HepG2 (cell line): ENCODE measurements at regions not wholly inside any gene's neighbourhood (a gene's known extent, or its start where the extent isn't known, plus 50 kb on each side); places are given as distances from the start of the nearest gene placed in this dataset.
A peak's percentile ranks its signal among the peaks of the same experiment; 100 is the strongest.

ENCODE experiments used
- AKAP8 ChIP-seq: sonication (generic); formaldehyde crosslinking; IDR thresholded peaks from 2 replicates; pipeline ENCODE4 v1.5.1; 2020; ENCODE audit warnings: mild to moderate bottlenecking, missing genetic modification reagents
- HMG20B ChIP-seq: conservative IDR thresholded peaks from 2 replicates; pipeline ENCODE4 v1.6.1; 2016; ENCODE audit warnings: missing genetic modification reagents, missing compliant biosample characterization
- HOXA9 ChIP-seq: sonication (generic); formaldehyde crosslinking; IDR thresholded peaks from 2 replicates; pipeline ENCODE4 v1.8.1; 2022; ENCODE audit warnings: missing genetic modification reagents, mild to moderate bottlenecking, moderate library complexity, borderline replicate concordance
- RCOR2 ChIP-seq: IDR thresholded peaks from 2 replicates; pipeline ENCODE4 v1.6.1; 2016; ENCODE audit warnings: missing biosample characterization, missing genetic modification reagents
- RXRA ChIP-seq: sonication (generic); formaldehyde crosslinking; IDR thresholded peaks from 2 replicates; pipeline ENCODE4 v1.5.1; 2020; ENCODE audit warnings: missing genetic modification reagents
- SAFB2 ChIP-seq: sonication (generic); formaldehyde crosslinking; IDR thresholded peaks from 2 replicates; pipeline ENCODE4 v1.5.1; 2020; ENCODE audit warnings: missing genetic modification reagents, low read depth, mild to moderate bottlenecking, borderline replicate concordance
- SNAPC2 ChIP-seq: sonication (generic); formaldehyde crosslinking; IDR thresholded peaks from 2 replicates; pipeline ENCODE4 v1.8.1; 2022; ENCODE audit warnings: mild to moderate bottlenecking, missing genetic modification reagents
- SYNCRIP ChIP-seq: fragments of 200-400 bp; formaldehyde crosslinking; IDR thresholded peaks from 2 replicates; pipeline ENCODE4 v1.6.1; 2018; ENCODE audit warnings: mild to moderate bottlenecking, low read depth, low read length; ENCODE audit not compliant: insufficient read depth
- TAF1 ChIP-seq: sonication (generic); formaldehyde crosslinking; IDR thresholded peaks from 2 replicates; pipeline ENCODE4 v1.4.0; 2020; ENCODE audit warnings: missing genetic modification reagents
- ZEB1 ChIP-seq: IDR thresholded peaks from 2 replicates; pipeline ENCODE4 v1.6.1; 2012; ENCODE audit warnings: mild to moderate bottlenecking, low read depth, inconsistent platforms; ENCODE audit not compliant: insufficient replicate concordance
- ZNF382 ChIP-seq: sonication (generic); formaldehyde crosslinking; IDR thresholded peaks from 2 replicates; pipeline ENCODE4 v1.5.0; 2020; ENCODE audit warnings: missing genetic modification reagents, mild to moderate bottlenecking, borderline replicate concordance
- ZNF557 ChIP-seq: sonication (generic); formaldehyde crosslinking; IDR thresholded peaks from 2 replicates; pipeline ENCODE4 v1.4.0; 2020; ENCODE audit warnings: missing genetic modification reagents
- TF ChIP-seq, protein P1 (sequence below): sonication (generic); formaldehyde crosslinking; IDR thresholded peaks from 2 replicates; pipeline ENCODE4 v1.4.0; 2020; ENCODE audit warnings: missing genetic modification reagents, borderline replicate concordance
- TF ChIP-seq, protein P2 (sequence below): sonication (generic); formaldehyde crosslinking; conservative IDR thresholded peaks from 2 replicates; pipeline ENCODE4 v1.4.0; 2020; ENCODE audit warnings: missing genetic modification reagents
- TF ChIP-seq, protein P3 (sequence below): sonication (generic); formaldehyde crosslinking; IDR thresholded peaks from 2 replicates; pipeline ENCODE4 v1.5.1; 2020; ENCODE audit warnings: mild to moderate bottlenecking, missing genetic modification reagents, borderline replicate concordance
- TF ChIP-seq, protein P4 (sequence below), 2 experiments: fragments of 450-650 bp in 1 of 2; sonication (generic) in 1 of 2; formaldehyde crosslinking; IDR thresholded peaks; 2 replicates each; pipeline versions ENCODE4 v1.5.0 to v1.8.0; 2020 to 2022; ENCODE audit warnings: mild to moderate bottlenecking in 1 of 2, missing genetic modification reagents in 1 of 2
- TF ChIP-seq, protein P5 (sequence below): sonication (generic); formaldehyde crosslinking; IDR thresholded peaks from 2 replicates; pipeline ENCODE4 v1.5.1; 2020; ENCODE audit warnings: mild to moderate bottlenecking, moderate library complexity, missing genetic modification reagents

DNA sequence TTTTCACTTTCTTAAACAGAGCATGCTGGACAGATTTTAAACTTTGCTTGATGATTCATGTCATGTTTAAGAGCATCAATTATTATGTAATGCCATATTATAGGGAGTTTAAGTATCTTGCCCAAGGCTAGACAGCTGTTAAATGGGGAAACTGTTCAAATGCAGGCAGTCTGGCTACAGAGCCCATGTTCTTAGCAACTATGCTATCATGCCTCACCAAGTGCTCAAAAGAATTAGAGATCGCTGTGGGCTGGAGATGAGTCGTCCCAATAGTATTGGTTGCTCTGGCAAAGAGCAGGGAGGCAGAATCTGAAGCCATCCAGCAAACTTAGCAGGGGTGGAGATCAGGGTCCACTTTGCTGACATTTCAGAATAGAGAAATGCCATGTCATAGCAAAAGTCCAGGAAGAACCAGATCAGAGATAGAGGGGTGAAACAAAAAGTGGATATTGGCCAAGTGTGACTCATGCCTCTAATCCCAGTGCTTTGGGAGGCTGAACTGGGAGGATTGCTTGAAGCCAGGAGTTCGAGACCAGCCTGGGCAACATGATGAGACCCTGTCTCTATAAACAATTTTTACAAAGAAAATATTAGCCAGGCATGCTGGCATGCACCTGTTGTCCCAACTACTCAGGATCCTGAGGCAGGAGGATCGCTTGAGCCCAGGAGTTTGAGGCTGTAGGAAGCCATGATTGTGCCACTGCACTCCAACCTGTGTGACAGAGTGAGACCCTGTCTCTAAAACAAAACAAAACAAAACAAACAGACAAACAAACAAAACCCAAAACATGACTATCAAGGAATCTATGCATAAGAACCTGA, 57.8 kb downstream of the BAMBI start (continued):
- TF ChIP-seq, protein P1, sequence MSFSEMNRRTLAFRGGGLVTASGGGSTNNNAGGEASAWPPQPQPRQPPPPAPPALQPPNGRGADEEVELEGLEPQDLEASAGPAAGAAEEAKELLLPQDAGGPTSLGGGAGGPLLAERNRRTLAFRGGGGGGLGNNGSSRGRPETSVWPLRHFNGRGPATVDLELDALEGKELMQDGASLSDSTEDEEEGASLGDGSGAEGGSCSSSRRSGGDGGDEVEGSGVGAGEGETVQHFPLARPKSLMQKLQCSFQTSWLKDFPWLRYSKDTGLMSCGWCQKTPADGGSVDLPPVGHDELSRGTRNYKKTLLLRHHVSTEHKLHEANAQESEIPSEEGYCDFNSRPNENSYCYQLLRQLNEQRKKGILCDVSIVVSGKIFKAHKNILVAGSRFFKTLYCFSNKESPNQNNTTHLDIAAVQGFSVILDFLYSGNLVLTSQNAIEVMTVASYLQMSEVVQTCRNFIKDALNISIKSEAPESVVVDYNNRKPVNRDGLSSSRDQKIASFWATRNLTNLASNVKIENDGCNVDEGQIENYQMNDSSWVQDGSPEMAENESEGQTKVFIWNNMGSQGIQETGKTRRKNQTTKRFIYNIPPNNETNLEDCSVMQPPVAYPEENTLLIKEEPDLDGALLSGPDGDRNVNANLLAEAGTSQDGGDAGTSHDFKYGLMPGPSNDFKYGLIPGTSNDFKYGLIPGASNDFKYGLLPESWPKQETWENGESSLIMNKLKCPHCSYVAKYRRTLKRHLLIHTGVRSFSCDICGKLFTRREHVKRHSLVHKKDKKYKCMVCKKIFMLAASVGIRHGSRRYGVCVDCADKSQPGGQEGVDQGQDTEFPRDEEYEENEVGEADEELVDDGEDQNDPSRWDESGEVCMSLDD (CRISPR knock-in tag) = no peak
- TF ChIP-seq ZNF557 (CRISPR knock-in tag) (no peak), RCOR2 (peak; percentile 96), SNAPC2 (no peak), HOXA9 (no peak), ZNF382 (CRISPR knock-in tag) (no peak), RXRA (CRISPR knock-in tag) (peak; percentile 27; the same call in 1 of the 2 replicates), ZEB1 (no peak), SAFB2 (CRISPR knock-in tag) (no peak), AKAP8 (no peak), SYNCRIP (no peak), TAF1 (CRISPR knock-in tag) (no peak), HMG20B (CRISPR knock-in tag) (no peak)
- TF ChIP-seq, protein P2, sequence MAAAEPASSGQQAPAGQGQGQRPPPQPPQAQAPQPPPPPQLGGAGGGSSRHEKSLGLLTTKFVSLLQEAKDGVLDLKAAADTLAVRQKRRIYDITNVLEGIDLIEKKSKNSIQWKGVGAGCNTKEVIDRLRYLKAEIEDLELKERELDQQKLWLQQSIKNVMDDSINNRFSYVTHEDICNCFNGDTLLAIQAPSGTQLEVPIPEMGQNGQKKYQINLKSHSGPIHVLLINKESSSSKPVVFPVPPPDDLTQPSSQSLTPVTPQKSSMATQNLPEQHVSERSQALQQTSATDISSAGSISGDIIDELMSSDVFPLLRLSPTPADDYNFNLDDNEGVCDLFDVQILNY (CRISPR knock-in tag) = no peak
- TF ChIP-seq, protein P3, sequence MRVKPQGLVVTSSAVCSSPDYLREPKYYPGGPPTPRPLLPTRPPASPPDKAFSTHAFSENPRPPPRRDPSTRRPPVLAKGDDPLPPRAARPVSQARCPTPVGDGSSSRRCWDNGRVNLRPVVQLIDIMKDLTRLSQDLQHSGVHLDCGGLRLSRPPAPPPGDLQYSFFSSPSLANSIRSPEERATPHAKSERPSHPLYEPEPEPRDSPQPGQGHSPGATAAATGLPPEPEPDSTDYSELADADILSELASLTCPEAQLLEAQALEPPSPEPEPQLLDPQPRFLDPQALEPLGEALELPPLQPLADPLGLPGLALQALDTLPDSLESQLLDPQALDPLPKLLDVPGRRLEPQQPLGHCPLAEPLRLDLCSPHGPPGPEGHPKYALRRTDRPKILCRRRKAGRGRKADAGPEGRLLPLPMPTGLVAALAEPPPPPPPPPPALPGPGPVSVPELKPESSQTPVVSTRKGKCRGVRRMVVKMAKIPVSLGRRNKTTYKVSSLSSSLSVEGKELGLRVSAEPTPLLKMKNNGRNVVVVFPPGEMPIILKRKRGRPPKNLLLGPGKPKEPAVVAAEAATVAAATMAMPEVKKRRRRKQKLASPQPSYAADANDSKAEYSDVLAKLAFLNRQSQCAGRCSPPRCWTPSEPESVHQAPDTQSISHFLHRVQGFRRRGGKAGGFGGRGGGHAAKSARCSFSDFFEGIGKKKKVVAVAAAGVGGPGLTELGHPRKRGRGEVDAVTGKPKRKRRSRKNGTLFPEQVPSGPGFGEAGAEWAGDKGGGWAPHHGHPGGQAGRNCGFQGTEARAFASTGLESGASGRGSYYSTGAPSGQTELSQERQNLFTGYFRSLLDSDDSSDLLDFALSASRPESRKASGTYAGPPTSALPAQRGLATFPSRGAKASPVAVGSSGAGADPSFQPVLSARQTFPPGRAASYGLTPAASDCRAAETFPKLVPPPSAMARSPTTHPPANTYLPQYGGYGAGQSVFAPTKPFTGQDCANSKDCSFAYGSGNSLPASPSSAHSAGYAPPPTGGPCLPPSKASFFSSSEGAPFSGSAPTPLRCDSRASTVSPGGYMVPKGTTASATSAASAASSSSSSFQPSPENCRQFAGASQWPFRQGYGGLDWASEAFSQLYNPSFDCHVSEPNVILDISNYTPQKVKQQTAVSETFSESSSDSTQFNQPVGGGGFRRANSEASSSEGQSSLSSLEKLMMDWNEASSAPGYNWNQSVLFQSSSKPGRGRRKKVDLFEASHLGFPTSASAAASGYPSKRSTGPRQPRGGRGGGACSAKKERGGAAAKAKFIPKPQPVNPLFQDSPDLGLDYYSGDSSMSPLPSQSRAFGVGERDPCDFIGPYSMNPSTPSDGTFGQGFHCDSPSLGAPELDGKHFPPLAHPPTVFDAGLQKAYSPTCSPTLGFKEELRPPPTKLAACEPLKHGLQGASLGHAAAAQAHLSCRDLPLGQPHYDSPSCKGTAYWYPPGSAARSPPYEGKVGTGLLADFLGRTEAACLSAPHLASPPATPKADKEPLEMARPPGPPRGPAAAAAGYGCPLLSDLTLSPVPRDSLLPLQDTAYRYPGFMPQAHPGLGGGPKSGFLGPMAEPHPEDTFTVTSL (CRISPR knock-in tag) = peak; percentile 79; the same call in 1 of the 2 replicates
- TF ChIP-seq, protein P4, sequence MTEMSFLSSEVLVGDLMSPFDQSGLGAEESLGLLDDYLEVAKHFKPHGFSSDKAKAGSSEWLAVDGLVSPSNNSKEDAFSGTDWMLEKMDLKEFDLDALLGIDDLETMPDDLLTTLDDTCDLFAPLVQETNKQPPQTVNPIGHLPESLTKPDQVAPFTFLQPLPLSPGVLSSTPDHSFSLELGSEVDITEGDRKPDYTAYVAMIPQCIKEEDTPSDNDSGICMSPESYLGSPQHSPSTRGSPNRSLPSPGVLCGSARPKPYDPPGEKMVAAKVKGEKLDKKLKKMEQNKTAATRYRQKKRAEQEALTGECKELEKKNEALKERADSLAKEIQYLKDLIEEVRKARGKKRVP (CRISPR knock-in tag; IDR thresholded peaks at IDR 0.05) = no peak
- TF ChIP-seq, protein P5, sequence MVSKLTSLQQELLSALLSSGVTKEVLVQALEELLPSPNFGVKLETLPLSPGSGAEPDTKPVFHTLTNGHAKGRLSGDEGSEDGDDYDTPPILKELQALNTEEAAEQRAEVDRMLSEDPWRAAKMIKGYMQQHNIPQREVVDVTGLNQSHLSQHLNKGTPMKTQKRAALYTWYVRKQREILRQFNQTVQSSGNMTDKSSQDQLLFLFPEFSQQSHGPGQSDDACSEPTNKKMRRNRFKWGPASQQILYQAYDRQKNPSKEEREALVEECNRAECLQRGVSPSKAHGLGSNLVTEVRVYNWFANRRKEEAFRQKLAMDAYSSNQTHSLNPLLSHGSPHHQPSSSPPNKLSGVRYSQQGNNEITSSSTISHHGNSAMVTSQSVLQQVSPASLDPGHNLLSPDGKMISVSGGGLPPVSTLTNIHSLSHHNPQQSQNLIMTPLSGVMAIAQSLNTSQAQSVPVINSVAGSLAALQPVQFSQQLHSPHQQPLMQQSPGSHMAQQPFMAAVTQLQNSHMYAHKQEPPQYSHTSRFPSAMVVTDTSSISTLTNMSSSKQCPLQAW (CRISPR knock-in tag) = peak; percentile 51; the same call in 1 of the 2 replicates
